Omental fat pad (tissue), 3 donors: ENCODE measurements at regions not wholly inside any gene's neighbourhood (a gene's known extent, or its start where the extent isn't known, plus 50 kb on each side); places are given as distances from the start of the nearest gene placed in this dataset.

Experiments used
- ATAC-seq: fragments of 150-250 bp; one replicate; pipeline ENCODE4 v1.9.1; 2016; ENCODE audit warnings: mild to moderate bottlenecking, moderate library complexity; ENCODE audit not compliant: low FRiP score
- DNase-seq: peaks from one replicate; pipeline ENCODE4 v3.0.0-alpha.2; 2019; ENCODE audit warnings: low spot score
- CTCF ChIP-seq, 3 donors: fragments of 450-650 bp; IDR thresholded peaks; one replicate each; pipeline ENCODE4 v1.5.1; 2016 to 2017; ENCODE audit warnings: antibody characterized with exemption in 3 of 3, mild to moderate bottlenecking in 3 of 3, moderate library complexity in 2 of 3

GRCh38 chr9:90098408-90098807 is 493.6 kb downstream of the GADD45G start:
- no peak for ATAC-seq
- no peak for TF ChIP-seq CTCF (IDR thresholded peaks at IDR 0.05)
- DNase-seq = no peak

- no peak for TF ChIP-seq CTCF (IDR thresholded peaks at IDR 0.05)
- DNase-seq = no peak
- no peak for ATAC-seq
Observed at GRCh38 chr9:90099262-90099963, 494.6 kb downstream of the GADD45G start.

DNA sequence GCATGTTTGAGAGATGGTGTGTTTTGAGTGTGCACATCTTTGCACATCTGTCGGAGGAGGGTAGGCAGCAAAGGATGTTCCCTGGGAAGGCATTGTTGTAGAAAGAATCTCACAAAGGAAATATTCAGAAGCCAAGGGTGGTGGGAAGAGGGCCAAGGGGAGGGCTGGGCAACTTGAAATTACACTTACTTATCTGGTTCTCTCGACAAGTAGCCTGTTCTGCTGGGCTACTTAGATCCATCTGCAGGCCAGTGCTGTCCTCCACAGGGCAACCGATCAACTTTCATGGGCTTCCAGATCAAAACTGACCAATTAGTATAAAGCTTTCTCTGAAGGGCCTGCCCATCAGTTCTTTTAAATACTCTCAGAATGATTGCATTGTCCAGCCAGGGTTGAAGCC is 495.2 kb downstream of the GADD45G start:
- no peak for ATAC-seq
- no peak for TF ChIP-seq CTCF (IDR thresholded peaks at IDR 0.05)
- no peak for DNase-seq

DNA sequence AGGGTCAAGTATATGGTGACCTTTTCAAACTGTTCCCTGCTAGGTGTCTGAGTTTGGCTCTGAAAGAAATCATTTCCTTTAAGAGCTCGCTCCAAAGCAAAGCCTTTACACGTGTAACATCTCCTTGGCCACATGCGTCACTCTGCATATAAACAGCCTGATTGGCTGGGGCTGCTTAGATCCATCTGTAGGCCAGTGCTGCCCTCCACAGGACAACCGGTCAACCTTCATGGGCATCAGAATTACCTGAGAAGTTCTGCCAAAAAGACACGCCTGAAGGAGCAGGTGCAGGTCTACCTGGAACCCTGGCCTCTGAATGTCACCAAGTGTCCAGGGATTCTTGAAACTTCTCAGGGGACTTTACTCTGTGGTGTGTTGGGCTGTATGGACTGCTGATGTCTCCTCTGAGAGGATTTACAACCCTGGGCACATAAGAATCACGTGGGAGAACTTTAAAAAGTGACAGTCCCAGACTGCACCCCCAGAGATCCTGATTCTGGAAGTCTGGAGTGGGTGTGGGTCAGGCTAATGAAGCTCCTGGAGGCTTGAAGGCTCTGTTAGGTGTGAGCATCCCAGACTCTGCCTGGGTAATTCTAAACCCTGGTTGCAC is 497.6 kb downstream of the GADD45G start:
- peak in 1 of 3 donors; percentile 52 for TF ChIP-seq CTCF (IDR thresholded peaks at IDR 0.05)
- ATAC-seq = peak; percentile 95
- DNase-seq = peak; percentile 67

GRCh38 chr9:90103771-90104170 is 499.0 kb downstream of the GADD45G start:
- DNase-seq (no peak), ATAC-seq (no peak)
- TF ChIP-seq CTCF (IDR thresholded peaks at IDR 0.05) = no peak

DNA sequence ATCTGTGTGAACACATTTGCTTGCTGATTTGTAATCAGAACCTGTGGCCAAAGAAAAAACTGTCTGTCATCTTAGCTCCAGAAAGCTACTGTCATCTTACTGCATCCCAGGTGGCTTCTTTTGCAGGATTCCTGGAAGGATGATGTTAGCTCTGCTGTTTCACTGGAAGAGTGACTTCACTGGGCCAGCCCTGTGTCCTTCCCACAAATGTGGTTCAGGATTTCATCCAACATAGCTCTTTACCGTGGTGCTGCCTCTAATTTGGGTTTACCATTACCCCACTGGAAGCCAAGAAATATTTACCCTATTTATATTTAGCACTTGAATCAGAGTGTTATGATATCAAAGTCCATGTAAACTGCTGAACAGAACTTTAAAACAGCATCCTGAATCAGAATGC is 501.0 kb downstream of the GADD45G start:
- no peak for TF ChIP-seq CTCF (IDR thresholded peaks at IDR 0.05)
- DNase-seq (no peak), ATAC-seq (no peak)
